Osteoblast (primary cell): ENCODE measurements at regions not wholly inside any gene's neighbourhood (a gene's known extent, or its start where the extent isn't known, plus 50 kb on each side); places are given as distances from the start of the nearest gene placed in this dataset.
A peak's percentile ranks its signal among the peaks of the same experiment; 100 is the strongest.

Experiments
- DNase-seq: peaks from one replicate; pipeline ENCODE4 v3.0.0; 2011; ENCODE audit warnings: low spot score, mixed read lengths; ENCODE audit not compliant: insufficient read length; ENCODE audit errors: missing footprints
- H2AFZ ChIP-seq: 2 replicates; pipeline ENCODE4 v1.6.0; 2011; ENCODE audit warnings: mild to moderate bottlenecking, low read length
- H3K27ac ChIP-seq: 2 replicates; pipeline ENCODE4 v1.5.1; 2011; ENCODE audit warnings: mild to moderate bottlenecking, low read depth, low read length, moderate library complexity
- H3K27me3 ChIP-seq: 2 replicates; pipeline ENCODE4 v1.6.0; 2012; ENCODE audit warnings: mild to moderate bottlenecking, control low read depth, inconsistent platforms, low read length, moderate library complexity; ENCODE audit not compliant: insufficient read depth
- H3K36me3 ChIP-seq: 2 replicates; pipeline ENCODE4 v1.5.1; 2011; ENCODE audit warnings: mild to moderate bottlenecking, low read length, control low read depth, moderate library complexity; ENCODE audit not compliant: insufficient read depth
- H3K4me1 ChIP-seq: 2 replicates; pipeline ENCODE4 v1.5.1; 2011; ENCODE audit warnings: mild to moderate bottlenecking, low read length, control low read depth, moderate library complexity; ENCODE audit not compliant: insufficient read depth
- H3K4me2 ChIP-seq: 2 replicates; pipeline ENCODE4 v1.6.0; 2011; ENCODE audit warnings: mild to moderate bottlenecking, low read length; ENCODE audit not compliant: insufficient read depth
- H3K4me3 ChIP-seq: fragments of 200-600 bp; sonication (generic); 3 replicates; pipeline ENCODE4 v1.5.1; 2012; ENCODE audit warnings: mild to moderate bottlenecking, low read length, inconsistent platforms; ENCODE audit not compliant: insufficient read depth
- H3K79me2 ChIP-seq: 2 replicates; pipeline ENCODE4 v1.6.0; 2012; ENCODE audit warnings: mild to moderate bottlenecking, low read length, control low read depth, inconsistent platforms; ENCODE audit not compliant: insufficient read depth
- H3K9me3 ChIP-seq: 2 replicates; pipeline ENCODE4 v1.5.1; 2011; ENCODE audit warnings: low read depth, low read length, control low read depth
- H4K20me1 ChIP-seq: 2 replicates; pipeline ENCODE4 v1.6.0; 2012; ENCODE audit warnings: mild to moderate bottlenecking, low read length, control low read depth; ENCODE audit not compliant: insufficient read depth
- CTCF ChIP-seq: IDR thresholded peaks from 2 replicates; pipeline ENCODE4 v1.5.1; 2011; ENCODE audit warnings: mild to moderate bottlenecking, low read depth, low read length, moderate library complexity; ENCODE audit errors: extremely low read depth

- H3K36me3 ChIP-seq = no peaks in the 10 kb centered on the region
- no peaks in the 10 kb centered on the region for H3K27me3 ChIP-seq
- no peak overlapping the region for H3K4me3 ChIP-seq
- no peak overlapping the region for H3K4me2 ChIP-seq
- H4K20me1 ChIP-seq = no peaks in the 10 kb centered on the region
- no peak overlapping the region for H2AFZ ChIP-seq
- no peaks in the 10 kb centered on the region for H3K79me2 ChIP-seq
- H3K9me3 ChIP-seq = no peaks in the 10 kb centered on the region
- no peak overlapping the region for H3K27ac ChIP-seq
- no peak for DNase-seq
- no peak for TF ChIP-seq CTCF
- H3K4me1 ChIP-seq = no peaks in the 10 kb centered on the region
Measured at GRCh38 chr2:67524213-67524612, 127.1 kb downstream of the ETAA1 start.

- no peak for TF ChIP-seq CTCF
- H3K4me3 ChIP-seq = no peak overlapping the region
- no peaks in the 10 kb centered on the region for H4K20me1 ChIP-seq
Measured at GRCh38 chr2:67524777-67525176, 127.6 kb downstream of the ETAA1 start.

GRCh38 chr2:67526283-67526682, 129.2 kb downstream of the ETAA1 start:
- peak overlapping the region; percentile 38 for H3K27ac ChIP-seq
- no peaks in the 10 kb centered on the region for H3K79me2 ChIP-seq

More at GRCh38 chr2:67524777-67525176, 127.6 kb downstream of the ETAA1 start:
- Histone ChIP-seq H3K79me2 (no peaks in the 10 kb centered on the region), H3K27me3 (no peaks in the 10 kb centered on the region), H3K4me1 (no peaks in the 10 kb centered on the region), H3K4me2 (no peak overlapping the region), H2AFZ (no peak overlapping the region), H3K9me3 (no peaks in the 10 kb centered on the region), H3K36me3 (no peaks in the 10 kb centered on the region), H3K27ac (no peak overlapping the region)
- no peak for DNase-seq

GRCh38 chr2:67528320-67528719, 131.2 kb downstream of the ETAA1 start:
- no peaks in the 10 kb centered on the region for H3K79me2 ChIP-seq
- TF ChIP-seq CTCF = no peak
- no peak overlapping the region for H2AFZ ChIP-seq
- H4K20me1 ChIP-seq = no peaks in the 10 kb centered on the region
- H3K9me3 ChIP-seq = no peaks in the 10 kb centered on the region
- DNase-seq = no peak
- H3K27me3 ChIP-seq = no peaks in the 10 kb centered on the region
- no peaks in the 10 kb centered on the region for H3K36me3 ChIP-seq
- H3K27ac ChIP-seq = no peak overlapping the region
- no peak overlapping the region for H3K4me3 ChIP-seq
- H3K4me1 ChIP-seq = no peaks in the 10 kb centered on the region
- H3K4me2 ChIP-seq = no peak overlapping the region

More at GRCh38 chr2:67526283-67526682, 129.2 kb downstream of the ETAA1 start:
- Histone ChIP-seq H3K9me3 (no peaks in the 10 kb centered on the region), H3K27me3 (no peaks in the 10 kb centered on the region), H3K4me2 (peak overlapping the region; percentile 11), H4K20me1 (no peaks in the 10 kb centered on the region), H3K4me1 (no peaks in the 10 kb centered on the region), H3K4me3 (no peak overlapping the region), H2AFZ (no peak overlapping the region), H3K36me3 (no peaks in the 10 kb centered on the region)
- TF ChIP-seq CTCF = no peak
- no peak for DNase-seq
